D721Med (cell line): ENCODE measurements at regions not wholly inside any gene's neighbourhood (a gene's known extent, or its start where the extent isn't known, plus 50 kb on each side); places are given as distances from the start of the nearest gene placed in this dataset.
"Not testable (repeated sequence)": the region's sequence is repeated elsewhere in the genome, so short reads cannot be mapped to it uniquely, and the experiment has no call there.

Experiments used
- DNase-seq: peaks from one replicate; pipeline ENCODE4 v3.0.0; 2011; ENCODE audit warnings: low spot score; ENCODE audit not compliant: insufficient read length
- FAIRE-seq: peaks from 2 replicates; lab custom pipeline; 2011; peaks lifted over from hg19 to GRCh38; lab: Jason Lieb, UNC
- TF ChIP-seq, protein P1 (sequence below): IDR thresholded peaks from 2 replicates; pipeline ENCODE4 v1.5.1; 2012; ENCODE audit warnings: mild to moderate bottlenecking, control low read depth; ENCODE audit not compliant: insufficient read depth; ENCODE audit errors: missing control alignments

DNA sequence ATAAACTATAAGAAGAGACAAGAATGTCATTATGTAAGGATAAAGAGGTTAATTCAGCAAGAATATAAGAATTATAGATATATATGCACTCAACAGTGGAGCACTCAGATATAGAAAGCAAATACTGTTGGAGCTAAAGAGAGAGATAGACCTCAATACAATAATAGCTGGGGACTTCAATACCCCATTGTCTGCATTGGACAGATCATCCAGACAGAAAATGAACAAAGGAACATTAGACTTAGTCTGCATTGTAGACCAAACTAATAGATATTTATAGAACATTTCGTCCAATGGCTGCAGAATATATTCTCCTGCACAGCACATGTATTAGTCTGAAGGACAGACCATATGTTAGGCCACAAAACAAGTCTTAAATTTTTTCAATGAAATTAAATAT lies 777.1 kb downstream of the CDH18 start:
- TF ChIP-seq, protein P1, sequence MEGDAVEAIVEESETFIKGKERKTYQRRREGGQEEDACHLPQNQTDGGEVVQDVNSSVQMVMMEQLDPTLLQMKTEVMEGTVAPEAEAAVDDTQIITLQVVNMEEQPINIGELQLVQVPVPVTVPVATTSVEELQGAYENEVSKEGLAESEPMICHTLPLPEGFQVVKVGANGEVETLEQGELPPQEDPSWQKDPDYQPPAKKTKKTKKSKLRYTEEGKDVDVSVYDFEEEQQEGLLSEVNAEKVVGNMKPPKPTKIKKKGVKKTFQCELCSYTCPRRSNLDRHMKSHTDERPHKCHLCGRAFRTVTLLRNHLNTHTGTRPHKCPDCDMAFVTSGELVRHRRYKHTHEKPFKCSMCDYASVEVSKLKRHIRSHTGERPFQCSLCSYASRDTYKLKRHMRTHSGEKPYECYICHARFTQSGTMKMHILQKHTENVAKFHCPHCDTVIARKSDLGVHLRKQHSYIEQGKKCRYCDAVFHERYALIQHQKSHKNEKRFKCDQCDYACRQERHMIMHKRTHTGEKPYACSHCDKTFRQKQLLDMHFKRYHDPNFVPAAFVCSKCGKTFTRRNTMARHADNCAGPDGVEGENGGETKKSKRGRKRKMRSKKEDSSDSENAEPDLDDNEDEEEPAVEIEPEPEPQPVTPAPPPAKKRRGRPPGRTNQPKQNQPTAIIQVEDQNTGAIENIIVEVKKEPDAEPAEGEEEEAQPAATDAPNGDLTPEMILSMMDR, result no peak
- no peak for DNase-seq
- FAIRE-seq, result no peak

DNA sequence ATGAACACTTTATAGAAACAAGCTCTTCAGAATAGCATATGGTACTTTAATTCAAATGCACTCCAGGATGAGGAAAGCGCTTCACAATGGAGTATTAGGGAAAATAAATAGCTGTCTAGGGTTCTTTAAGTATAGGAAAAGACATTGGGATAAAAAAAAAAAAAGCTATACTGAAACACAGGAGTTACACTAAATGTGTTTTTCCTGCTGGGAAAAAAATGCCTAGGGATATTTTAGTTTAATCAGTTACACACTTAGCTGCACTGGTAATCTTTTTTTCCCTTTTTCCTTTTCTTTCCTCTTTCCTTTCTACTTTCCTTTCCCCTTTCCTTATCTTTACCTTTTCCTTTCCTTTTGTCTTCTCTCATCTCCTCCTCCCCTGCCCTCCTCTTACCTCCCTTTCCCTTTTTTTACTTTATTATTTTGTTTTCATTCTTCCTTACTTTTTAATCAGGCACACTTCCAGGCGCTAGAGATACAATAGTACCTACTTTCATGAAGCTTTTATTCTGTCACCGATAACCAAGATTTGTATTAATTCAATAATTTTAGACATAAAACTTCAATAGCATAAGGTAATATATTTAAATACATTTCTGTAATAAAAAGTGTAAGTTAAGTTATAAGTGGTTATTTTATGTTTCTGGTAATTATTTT lies 758.7 kb downstream of the CDH18 start:
- no peak for FAIRE-seq

DNA sequence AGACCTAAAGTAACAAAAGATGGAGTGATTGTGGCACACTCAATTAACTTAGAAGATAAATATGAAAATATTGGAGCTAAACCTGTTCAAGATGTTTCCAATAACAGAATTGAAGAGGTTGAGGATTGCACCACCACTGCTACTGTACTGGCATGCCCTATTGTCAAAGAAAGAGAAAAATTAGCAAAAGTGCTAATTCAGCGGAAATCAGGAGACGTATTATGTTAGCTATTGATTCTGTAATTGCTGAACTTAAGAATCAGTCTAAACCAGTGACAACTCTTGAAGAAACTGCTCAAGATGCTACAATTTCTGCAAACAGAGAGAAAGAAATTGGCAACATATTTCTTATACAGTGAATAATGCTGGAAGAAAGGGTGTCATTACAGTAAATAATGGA lies 754.4 kb downstream of the CDH18 start:
- FAIRE-seq, result no peak
- no peak for DNase-seq
- TF ChIP-seq, protein P1, result no peak

More for the DNA sequence above, 758.7 kb downstream of the CDH18 start:
- DNase-seq, result no peak
- TF ChIP-seq, protein P1, result no peak

DNA sequence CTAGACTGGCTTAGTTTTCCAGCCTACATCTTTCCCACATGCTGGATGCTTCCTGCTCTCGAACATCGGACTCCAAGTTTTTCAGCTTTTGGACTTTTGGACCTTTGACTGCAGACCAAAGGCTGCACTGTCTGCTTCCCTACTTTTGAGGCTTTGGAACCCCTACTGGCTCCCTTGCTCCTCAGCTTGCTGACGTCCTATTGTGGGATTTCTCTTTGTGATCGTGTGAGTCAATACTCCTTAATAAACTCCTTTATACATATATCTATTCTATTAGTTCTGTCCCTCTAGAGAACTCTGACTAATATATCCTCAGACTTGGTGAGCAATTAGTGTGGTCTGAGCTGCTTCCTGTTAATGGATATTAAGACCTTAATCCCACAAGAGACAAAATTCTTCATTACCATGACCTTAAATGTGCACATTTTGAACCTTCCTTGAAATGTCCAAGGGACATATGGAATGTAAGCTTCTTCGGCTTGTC lies 752.9 kb downstream of the CDH18 start:
- DNase-seq (no peak), FAIRE-seq (no peak)
- TF ChIP-seq, protein P1, result no peak

DNA sequence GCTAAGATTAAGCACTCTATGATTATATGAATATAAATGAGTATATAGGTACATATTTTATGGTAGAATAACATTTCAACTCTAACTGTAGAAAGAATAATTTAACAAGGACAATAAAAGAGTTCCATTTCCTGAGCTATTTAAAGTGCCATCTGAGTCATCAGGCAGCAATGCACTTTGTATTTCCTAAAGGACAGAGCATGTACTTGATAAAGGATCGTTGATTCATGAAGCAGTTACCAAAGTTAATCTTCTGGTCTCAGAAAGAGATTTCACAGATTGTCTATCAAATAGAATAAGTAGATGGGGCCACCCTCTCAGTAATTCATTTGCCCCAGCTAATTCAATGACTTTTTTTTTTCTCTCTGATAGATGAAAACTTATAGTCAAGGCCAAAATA lies 747.8 kb downstream of the CDH18 start:
- FAIRE-seq, result no peak
- no peak for DNase-seq
- TF ChIP-seq, protein P1, result no peak

DNA sequence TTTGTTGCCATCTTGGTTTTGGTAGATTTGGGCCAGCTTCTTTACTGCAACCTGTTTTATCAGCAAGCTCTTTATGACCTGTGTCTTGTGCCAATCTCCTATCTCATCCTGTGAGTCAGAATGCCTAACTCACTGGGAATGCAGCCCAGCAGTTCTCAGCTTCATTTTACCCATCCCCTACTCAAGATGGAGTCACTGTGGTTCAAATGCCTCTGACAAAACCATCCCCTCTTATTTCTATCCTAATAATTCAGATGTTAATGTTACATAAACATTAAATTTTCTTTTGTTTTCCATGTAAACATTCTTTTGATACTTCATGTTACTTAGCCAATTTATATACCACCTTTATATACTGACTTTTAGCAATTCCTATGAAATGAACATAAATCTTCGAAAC lies 746.3 kb downstream of the CDH18 start:
- no peak for FAIRE-seq
- no peak for DNase-seq

DNA sequence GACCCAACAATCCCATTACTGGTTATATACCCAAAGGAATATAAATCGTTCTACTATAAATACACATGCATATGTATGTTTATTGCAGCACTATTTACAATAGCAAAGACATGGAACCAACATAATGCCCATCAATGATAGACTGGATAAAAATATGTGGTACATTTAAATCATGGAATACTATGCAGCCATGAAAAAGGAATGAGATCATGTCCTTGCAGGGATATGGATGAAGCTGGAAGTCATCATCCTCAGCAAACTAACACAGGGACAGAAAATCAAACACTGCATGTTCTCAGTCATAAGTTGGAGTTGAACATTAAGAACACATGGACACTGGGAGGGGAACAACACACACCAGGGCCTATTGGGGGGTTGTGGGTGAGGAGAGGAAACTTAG lies 741.8 kb downstream of the CDH18 start:
- not testable (repeated sequence) for FAIRE-seq, DNase-seq

More for the DNA sequence above, 746.3 kb downstream of the CDH18 start:
- TF ChIP-seq, protein P1, result no peak
